ENCODE measurements at regions not wholly inside any gene's neighbourhood (a gene's known extent, or its start where the extent isn't known, plus 50 kb on each side); places are given as distances from the start of the nearest gene placed in this dataset.

GRCh38 chr6:33967966-33968724 lies 164.3 kb upstream of the MLN start:
- no peak for DNase-seq

- no peak for DNase-seq
Measured at GRCh38 chr6:33967265-33967767, 163.5 kb upstream of the MLN start.

GRCh38 chr6:33966536-33966935 lies 162.7 kb upstream of the MLN start:
- DNase-seq: no peak

GRCh38 chr6:33965766-33966165 lies 162.0 kb upstream of the MLN start:
- no peak for DNase-seq

- no peak for DNase-seq
Measured at GRCh38 chr6:33964387-33964786, 160.6 kb upstream of the MLN start.

GRCh38 chr6:33963136-33963750 lies 159.4 kb upstream of the MLN start:
- DNase-seq: no peak

GRCh38 chr6:33962246-33963027 lies 158.6 kb upstream of the MLN start:
- no peak for DNase-seq

GRCh38 chr6:33961691-33962090 lies 157.9 kb upstream of the MLN start:
- no peak for DNase-seq

GRCh38 chr6:33960345-33961313 lies 156.8 kb upstream of the MLN start:
- no peak for DNase-seq

GRCh38 chr6:33959661-33960344 lies 156.0 kb upstream of the MLN start:
- no peak for DNase-seq

- DNase-seq: no peak
Measured at GRCh38 chr6:33959329-33959651, 155.5 kb upstream of the MLN start.

- DNase-seq: no peak
Measured at GRCh38 chr6:33958526-33959328, 154.9 kb upstream of the MLN start.

GRCh38 chr6:33957892-33958525 lies 154.2 kb upstream of the MLN start:
- no peak for DNase-seq

GRCh38 chr6:33957131-33957891 lies 153.5 kb upstream of the MLN start:
- no peak for DNase-seq

GRCh38 chr6:33956206-33956605 lies 152.4 kb upstream of the MLN start:
- DNase-seq: no peak

GRCh38 chr6:33955566-33955965 lies 151.8 kb upstream of the MLN start:
- no peak for DNase-seq

GRCh38 chr6:33954453-33954852 lies 150.7 kb upstream of the MLN start:
- DNase-seq: no peak

- no peak for DNase-seq
Measured at GRCh38 chr6:33953171-33953570, 149.4 kb upstream of the MLN start.

GRCh38 chr6:33952016-33952415 lies 148.2 kb upstream of the MLN start:
- DNase-seq: no peak
